Gastroesophageal sphincter (tissue), 4 donors: ENCODE measurements at regions not wholly inside any gene's neighbourhood (a gene's known extent, or its start where the extent isn't known, plus 50 kb on each side); places are given as distances from the start of the nearest gene placed in this dataset.

Experiments
- ATAC-seq: fragments of 150-250 bp; one replicate; pipeline ENCODE4 v1.9.1; 2016; ENCODE audit warnings: mild to moderate bottlenecking, moderate library complexity
- H3K27ac ChIP-seq, 4 donors: fragments of 200-600 bp; sonication (generic) in 3 of 4; 1 replicate in 3 of 4; 2 replicates in 1 of 4; pipeline ENCODE4 v1.5.1; 2016 to 2019
- H3K27me3 ChIP-seq: fragments of 200-600 bp; sonication (generic); one replicate; pipeline ENCODE4 v1.5.1; 2019
- H3K36me3 ChIP-seq, 2 donors: fragments of 200-600 bp; sonication (generic); one replicate each; pipeline ENCODE4 v1.5.1; 2019; ENCODE audit warnings: control low read depth in 1 of 2
- H3K4me1 ChIP-seq, 3 donors: fragments of 200-600 bp; sonication (generic); 1 replicate in 2 of 3; 2 replicates in 1 of 3; pipeline ENCODE4 v1.5.1; 2016 to 2019; ENCODE audit warnings: control low read depth in 2 of 3
- H3K4me3 ChIP-seq, 2 donors: fragments of 200-600 bp; sonication (generic); one replicate each; pipeline ENCODE4 v1.5.1; 2019; ENCODE audit warnings: mild to moderate bottlenecking in 1 of 2, moderate library complexity in 1 of 2
- H3K9me3 ChIP-seq, 3 donors: fragments of 200-600 bp; sonication (generic); one replicate each; pipeline ENCODE4 v1.5.1; 2017 to 2019; ENCODE audit warnings: control low read depth in 2 of 3
- EP300 ChIP-seq: sonication (generic); formaldehyde crosslinking; IDR thresholded peaks from one replicate; pipeline ENCODE4 v1.6.1; 2017; ENCODE audit warnings: antibody characterized with exemption, mild to moderate bottlenecking
- POLR2A ChIP-seq, 2 donors: fragments of 450-650 bp; IDR thresholded peaks; one replicate each; pipeline ENCODE4 v1.6.1; 2017; ENCODE audit warnings: antibody characterized with exemption in 2 of 2, mild to moderate bottlenecking in 2 of 2, moderate library complexity in 1 of 2
- POLR2AphosphoS5 ChIP-seq: sonication (generic); formaldehyde crosslinking; IDR thresholded peaks from one replicate; pipeline ENCODE4 v1.6.1; 2017; ENCODE audit warnings: antibody characterized with exemption
- WGBS, 2 donors: methylation state at CpG; one replicate each; pipeline ENCODE4 v1.1.5; 2018; ENCODE audit warnings: low coverage in 1 of 2; 5-methylcytosine and 5-hydroxymethylcytosine counted together
- TF ChIP-seq, protein P1 (sequence below), 4 experiments: fragments of 200-600 bp in 2 of 4; fragments of 450-650 bp in 2 of 4; sonication (generic) in 1 of 4; IDR thresholded peaks; one replicate each; pipeline ENCODE4 v1.5.1; 2017 to 2019; ENCODE audit warnings: antibody characterized with exemption in 4 of 4, mild to moderate bottlenecking in 2 of 4, moderate library complexity in 2 of 4

GRCh38 chr12:73083736-73084135 is 811.6 kb downstream of the TRHDE start:
- no peak overlapping the region for H3K27ac ChIP-seq
- no peaks in the 10 kb centered on the region for H3K27me3 ChIP-seq
- TF ChIP-seq POLR2AphosphoS5 = no peak
- TF ChIP-seq, protein P1, sequence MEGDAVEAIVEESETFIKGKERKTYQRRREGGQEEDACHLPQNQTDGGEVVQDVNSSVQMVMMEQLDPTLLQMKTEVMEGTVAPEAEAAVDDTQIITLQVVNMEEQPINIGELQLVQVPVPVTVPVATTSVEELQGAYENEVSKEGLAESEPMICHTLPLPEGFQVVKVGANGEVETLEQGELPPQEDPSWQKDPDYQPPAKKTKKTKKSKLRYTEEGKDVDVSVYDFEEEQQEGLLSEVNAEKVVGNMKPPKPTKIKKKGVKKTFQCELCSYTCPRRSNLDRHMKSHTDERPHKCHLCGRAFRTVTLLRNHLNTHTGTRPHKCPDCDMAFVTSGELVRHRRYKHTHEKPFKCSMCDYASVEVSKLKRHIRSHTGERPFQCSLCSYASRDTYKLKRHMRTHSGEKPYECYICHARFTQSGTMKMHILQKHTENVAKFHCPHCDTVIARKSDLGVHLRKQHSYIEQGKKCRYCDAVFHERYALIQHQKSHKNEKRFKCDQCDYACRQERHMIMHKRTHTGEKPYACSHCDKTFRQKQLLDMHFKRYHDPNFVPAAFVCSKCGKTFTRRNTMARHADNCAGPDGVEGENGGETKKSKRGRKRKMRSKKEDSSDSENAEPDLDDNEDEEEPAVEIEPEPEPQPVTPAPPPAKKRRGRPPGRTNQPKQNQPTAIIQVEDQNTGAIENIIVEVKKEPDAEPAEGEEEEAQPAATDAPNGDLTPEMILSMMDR (IDR thresholded peaks at IDR 0.05) = no peak
- TF ChIP-seq EP300 = no peak
- TF ChIP-seq POLR2A (IDR thresholded peaks at IDR 0.05) = no peak
- ATAC-seq = no peak
- WGBS, 2 donors = 55 to 75% methylated on average over 1 of the region's 1 CpG
- no peaks in the 10 kb centered on the region for H3K36me3 ChIP-seq
- no peaks in the 10 kb centered on the region for H3K9me3 ChIP-seq
- no peaks in the 10 kb centered on the region for H3K4me1 ChIP-seq
- no peak overlapping the region for H3K4me3 ChIP-seq

- Histone ChIP-seq H3K4me3 (no peak overlapping the region), H3K9me3 (no peaks in the 10 kb centered on the region), H3K4me1 (no peaks in the 10 kb centered on the region), H3K27me3 (no peaks in the 10 kb centered on the region), H3K36me3 (no peaks in the 10 kb centered on the region), H3K27ac (no peak overlapping the region)
- TF ChIP-seq, protein P1 (IDR thresholded peaks at IDR 0.05) = no peak
- TF ChIP-seq POLR2A (IDR thresholded peaks at IDR 0.05) = no peak
- no peak for TF ChIP-seq POLR2AphosphoS5
- no peak for TF ChIP-seq EP300
- WGBS, 2 donors = 65 to 80% methylated on average over 1 to 2 of the region's 2 CpGs
- no peak for ATAC-seq
These were observed 834.1 kb downstream of the TRHDE start for GRCh38 chr12:73106296-73106695.

DNA sequence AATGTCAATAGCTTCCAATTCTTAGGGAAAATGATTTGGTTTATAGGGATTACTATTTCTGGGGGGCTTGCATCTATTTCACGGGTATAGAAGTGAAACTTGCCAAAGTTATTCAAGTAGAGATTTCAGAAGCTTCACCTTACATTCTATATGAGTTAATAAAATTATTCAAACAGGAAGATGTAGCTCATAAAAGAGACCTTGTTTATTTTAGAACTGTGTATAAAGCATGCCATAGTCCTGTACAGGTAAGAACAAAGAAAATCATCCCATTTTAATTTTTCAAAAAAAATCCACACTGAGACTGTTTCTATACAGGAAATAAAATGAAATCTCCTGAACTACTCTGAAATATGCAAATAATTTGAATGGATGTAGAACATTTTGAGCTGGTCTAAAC is 834.7 kb downstream of the TRHDE start:
- Histone ChIP-seq H3K27me3 (no peaks in the 10 kb centered on the region), H3K9me3 (no peaks in the 10 kb centered on the region), H3K4me3 (no peak overlapping the region), H3K27ac (no peak overlapping the region), H3K36me3 (no peaks in the 10 kb centered on the region), H3K4me1 (no peaks in the 10 kb centered on the region)
- no peak for ATAC-seq
- WGBS, 2 donors = 37 to 38% methylated on average over 1 of the region's 1 CpG
- TF ChIP-seq POLR2A (IDR thresholded peaks at IDR 0.05) = no peak
- TF ChIP-seq, protein P1 (IDR thresholded peaks at IDR 0.05) = no peak
- TF ChIP-seq EP300 = no peak
- no peak for TF ChIP-seq POLR2AphosphoS5

- Histone ChIP-seq H3K27me3 (no peaks in the 10 kb centered on the region), H3K9me3 (no peaks in the 10 kb centered on the region), H3K4me3 (no peak overlapping the region), H3K4me1 (no peaks in the 10 kb centered on the region), H3K27ac (no peak overlapping the region), H3K36me3 (no peaks in the 10 kb centered on the region)
- TF ChIP-seq POLR2AphosphoS5 (no peak), EP300 (no peak), POLR2A (IDR thresholded peaks at IDR 0.05) (no peak)
- TF ChIP-seq, protein P1 (IDR thresholded peaks at IDR 0.05) = no peak
- WGBS, 2 donors = 93 to 96% methylated on average over 2 of the region's 2 CpGs
- ATAC-seq = no peak
These were observed 838.6 kb downstream of the TRHDE start for GRCh38 chr12:73110816-73111215.

DNA sequence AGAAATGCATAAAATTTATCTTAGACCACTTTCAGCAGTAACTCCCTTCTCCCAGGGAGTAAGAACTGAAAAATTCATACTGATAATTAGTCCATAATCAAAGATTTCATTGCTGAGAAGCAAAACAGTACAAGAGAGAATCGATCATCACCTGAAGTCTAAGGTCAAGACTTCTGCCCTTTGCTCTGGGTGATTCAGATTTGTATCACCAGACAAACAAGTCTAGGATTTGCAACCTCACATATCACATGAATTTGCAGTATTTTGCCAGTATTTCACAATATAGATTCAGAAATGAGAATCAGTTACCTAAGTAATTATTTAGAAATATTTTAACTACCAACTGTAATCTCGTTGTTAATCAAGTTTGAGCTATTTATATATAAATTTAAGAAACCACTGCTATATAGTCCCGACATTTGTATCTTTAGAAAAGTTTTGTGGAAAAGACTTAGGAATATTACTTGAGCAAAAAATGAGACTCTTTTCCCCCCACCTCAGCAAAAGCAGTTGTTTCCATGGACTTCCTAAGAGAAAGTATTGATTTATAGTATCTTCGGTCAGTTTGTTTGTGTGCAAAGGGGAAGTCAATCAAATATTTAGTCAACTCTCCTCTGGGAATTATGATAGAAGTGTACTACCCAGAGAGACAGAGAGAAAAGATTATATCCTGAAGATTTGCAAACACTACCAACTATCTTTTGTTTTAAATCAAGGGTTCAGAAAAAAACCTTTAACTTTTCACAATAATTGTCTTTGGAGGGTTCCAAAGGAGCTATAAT is 840.1 kb downstream of the TRHDE start:
- Histone ChIP-seq H3K27ac (no peak overlapping the region), H3K27me3 (no peaks in the 10 kb centered on the region), H3K36me3 (no peaks in the 10 kb centered on the region), H3K9me3 (no peaks in the 10 kb centered on the region), H3K4me3 (no peak overlapping the region), H3K4me1 (no peaks in the 10 kb centered on the region)
- WGBS, 2 donors = 63 to 69% methylated on average over 4 of the region's 4 CpGs
- TF ChIP-seq POLR2A (IDR thresholded peaks at IDR 0.05) (no peak), POLR2AphosphoS5 (no peak), EP300 (no peak)
- TF ChIP-seq, protein P1 (IDR thresholded peaks at IDR 0.05) = no peak
- no peak for ATAC-seq
